ENCODE measurements at regions not wholly inside any gene's neighbourhood (a gene's known extent, or its start where the extent isn't known, plus 50 kb on each side); places are given as distances from the start of the nearest gene placed in this dataset.

- Histone ChIP-seq H3K9me2 (ENCODE audit: insufficient read depth) (no peaks in the 10 kb centered on the region), H3K27ac (no peak overlapping the region), H3K4me2 (ENCODE audit: unreplicated experiment) (peak overlapping the region; percentile 62), H4K20me1 (ENCODE audit: insufficient read depth) (no peaks in the 10 kb centered on the region), H3K4me1 (ENCODE audit: insufficient read depth) (no peaks in the 10 kb centered on the region), H3F3A (ENCODE audit: insufficient read depth) (no peaks in the 10 kb centered on the region), H3K36me3 (ENCODE audit: low read depth) (no peaks in the 10 kb centered on the region), H2AFZ (0 out of 2 replicates have a peak overlapping the region, but pooled peaks have one; percentile 41), H3K27me3 (replicated peaks; ENCODE audit: insufficient read depth) (peaks cover 77% of the 10 kb centered on the region), H3K4me3 (peak overlapping the region; percentile 57), H3K79me2 (ENCODE audit: insufficient read depth) (no peaks in the 10 kb centered on the region), H3K9ac (no peak overlapping the region), H3K9me3 (ENCODE audit: low read depth) (no peaks in the 10 kb centered on the region)
- 1% methylated on average over 60 to 64 of the region's 79 CpGs for WGBS, 2 experiments (ENCODE audit: low coverage in 1 of 2, low lambda C conversion rate in 2 of 2, missing lambda C conversion rate in 2 of 2)
- in situ Hi-C loops (cut with MboI), result loop anchor here (10.0 kb wide), 2 partner anchors 186 to 596 kb away; no protein-coding TSS in a partner anchor
- peak; percentile 26 for DNase-seq
- TF ChIP-seq EZH2phosphoT487 (IDR thresholded peaks at IDR 0.05; ENCODE audit: insufficient read depth, low read depth), result no peak; the same call in 1 of the 2 replicates
- peak; percentile 94 for TF ChIP-seq EZH2 (IDR thresholded peaks at IDR 0.05; ENCODE audit: insufficient read depth, poor library complexity, severe bottlenecking)
Observed at GRCh38 chr4:41880840-41881831, 54.1 kb upstream of the TMEM33 start.

- Histone ChIP-seq H3K4me3 (no peak overlapping the region), H3K4me1 (ENCODE audit: insufficient read depth) (no peaks in the 10 kb centered on the region)
Observed at GRCh38 chr4:41880022-41880837, 55.0 kb upstream of the TMEM33 start.

GRCh38 chr4:41879552-41879951, 55.7 kb upstream of the TMEM33 start:
- 10 to 12% methylated on average over 12 of the region's 12 CpGs for whole genome bisulfite sequencing, 2 experiments (ENCODE audit: low coverage in 1 of 2, low lambda C conversion rate in 2 of 2, missing lambda C conversion rate in 2 of 2)
- Histone ChIP-seq H3K4me3 (no peak overlapping the region), H3K4me2 (ENCODE audit: unreplicated experiment) (no peak overlapping the region), H3K9me2 (ENCODE audit: insufficient read depth) (no peaks in the 10 kb centered on the region), H3K79me2 (ENCODE audit: insufficient read depth) (no peaks in the 10 kb centered on the region), H3K27me3 (replicated peaks; ENCODE audit: insufficient read depth) (peaks cover 85% of the 10 kb centered on the region), H3K4me1 (ENCODE audit: insufficient read depth) (no peaks in the 10 kb centered on the region), H3K9me3 (ENCODE audit: low read depth) (no peaks in the 10 kb centered on the region), H3K9ac (no peak overlapping the region), H4K20me1 (ENCODE audit: insufficient read depth) (no peaks in the 10 kb centered on the region), H3K27ac (no peak overlapping the region), H3F3A (ENCODE audit: insufficient read depth) (no peaks in the 10 kb centered on the region), H3K36me3 (ENCODE audit: low read depth) (no peaks in the 10 kb centered on the region), H2AFZ (no peak overlapping the region)
- DNase-seq, result no peak
- no peak for TF ChIP-seq EZH2phosphoT487 (IDR thresholded peaks at IDR 0.05; ENCODE audit: insufficient read depth, low read depth)
- peak; percentile 41 for TF ChIP-seq EZH2 (IDR thresholded peaks at IDR 0.05; ENCODE audit: insufficient read depth, poor library complexity, severe bottlenecking)
- in situ Hi-C loops (cut with MboI), result no loop called here

More at GRCh38 chr4:41880022-41880837, 55.0 kb upstream of the TMEM33 start:
- DNase-seq, result no peak
- no peaks in the 10 kb centered on the region for H4K20me1 ChIP-seq (ENCODE audit: insufficient read depth)
- H3K27me3 ChIP-seq (replicated peaks; ENCODE audit: insufficient read depth), result peaks cover 81% of the 10 kb centered on the region
- H2AFZ ChIP-seq, result no peak overlapping the region
- in situ Hi-C loops (cut with MboI), result loop anchor here (10.0 kb wide), 2 partner anchors 185 to 595 kb away; no protein-coding TSS in a partner anchor
- no peak overlapping the region for H3K9ac ChIP-seq
- H3K79me2 ChIP-seq (ENCODE audit: insufficient read depth), result no peaks in the 10 kb centered on the region
- H3F3A ChIP-seq (ENCODE audit: insufficient read depth), result no peaks in the 10 kb centered on the region
- no peak overlapping the region for H3K4me2 ChIP-seq (ENCODE audit: unreplicated experiment)
- 9 to 10% methylated on average over 45 of the region's 45 CpGs for WGBS, 2 experiments (ENCODE audit: low coverage in 1 of 2, low lambda C conversion rate in 2 of 2, missing lambda C conversion rate in 2 of 2)
- no peaks in the 10 kb centered on the region for H3K9me3 ChIP-seq (ENCODE audit: low read depth)
- H3K27ac ChIP-seq, result no peak overlapping the region
- no peak for TF ChIP-seq EZH2phosphoT487 (IDR thresholded peaks at IDR 0.05; ENCODE audit: insufficient read depth, low read depth)
- TF ChIP-seq EZH2 (IDR thresholded peaks at IDR 0.05; ENCODE audit: insufficient read depth, poor library complexity, severe bottlenecking), result no peak
- H3K9me2 ChIP-seq (ENCODE audit: insufficient read depth), result no peaks in the 10 kb centered on the region
- no peaks in the 10 kb centered on the region for H3K36me3 ChIP-seq (ENCODE audit: low read depth)

DNA sequence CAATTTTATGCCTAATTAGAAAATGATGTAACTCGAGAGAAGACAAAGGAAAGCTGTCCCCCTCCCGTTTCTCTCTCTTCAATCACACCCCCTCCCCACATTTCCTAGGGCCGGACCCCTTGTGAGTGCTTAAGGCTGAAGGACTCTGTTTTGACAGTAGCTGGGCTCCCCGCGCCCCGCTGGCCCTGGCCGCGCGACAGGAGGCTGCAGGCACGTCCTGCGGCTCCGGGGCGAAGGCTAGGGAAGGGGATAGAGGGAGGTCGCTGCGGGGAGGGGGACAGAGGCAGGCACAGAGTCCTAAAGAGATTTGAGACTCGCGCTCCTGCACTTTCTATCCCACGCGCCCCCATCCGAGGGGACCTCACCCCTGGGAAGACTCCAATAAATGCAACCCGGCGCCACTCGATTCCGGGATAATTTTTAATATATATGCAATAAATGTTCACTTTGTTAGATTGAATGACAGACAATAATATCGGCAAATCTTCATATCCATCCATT, 56.2 kb upstream of the TMEM33 start:
- H3K79me2 ChIP-seq (ENCODE audit: insufficient read depth), result no peaks in the 10 kb centered on the region
- DNase-seq, result no peak
- H3K4me2 ChIP-seq (ENCODE audit: unreplicated experiment), result no peak overlapping the region
- H3F3A ChIP-seq (ENCODE audit: insufficient read depth), result no peaks in the 10 kb centered on the region
- no peaks in the 10 kb centered on the region for H3K9me2 ChIP-seq (ENCODE audit: insufficient read depth)
- TF ChIP-seq EZH2phosphoT487 (IDR thresholded peaks at IDR 0.05; ENCODE audit: insufficient read depth, low read depth), result no peak
- no peak for TF ChIP-seq EZH2 (IDR thresholded peaks at IDR 0.05; ENCODE audit: insufficient read depth, poor library complexity, severe bottlenecking)
- no peaks in the 10 kb centered on the region for H3K4me1 ChIP-seq (ENCODE audit: insufficient read depth)
- H3K27me3 ChIP-seq (replicated peaks; ENCODE audit: insufficient read depth), result peaks cover 85% of the 10 kb centered on the region
- H3K9me3 ChIP-seq (ENCODE audit: low read depth), result no peaks in the 10 kb centered on the region
- no peak overlapping the region for H3K27ac ChIP-seq
- H4K20me1 ChIP-seq (ENCODE audit: insufficient read depth), result no peaks in the 10 kb centered on the region
- no peak overlapping the region for H3K4me3 ChIP-seq
- 15 to 17% methylated on average over 24 to 25 of the region's 25 CpGs for WGBS, 2 experiments (ENCODE audit: low coverage in 1 of 2, low lambda C conversion rate in 2 of 2, missing lambda C conversion rate in 2 of 2)
- in situ Hi-C loops (cut with MboI), result no loop called here
- H3K36me3 ChIP-seq (ENCODE audit: low read depth), result no peaks in the 10 kb centered on the region
- no peak overlapping the region for H2AFZ ChIP-seq
- H3K9ac ChIP-seq, result no peak overlapping the region

All from GM23248 (cell line).